Neuronal stem cell (in vitro differentiated cells): ENCODE measurements at regions not wholly inside any gene's neighbourhood (a gene's known extent, or its start where the extent isn't known, plus 50 kb on each side); places are given as distances from the start of the nearest gene placed in this dataset.

Experiments used
- DNase-seq: peaks from one replicate; pipeline ENCODE4 v3.0.0-alpha.2; 2013; ENCODE audit warnings: low spot score
- H2AFZ ChIP-seq: one replicate; pipeline ENCODE4 v1.6.1; 2013; ENCODE audit warnings: mild to moderate bottlenecking, low read length, inconsistent platforms
- H2AK5ac ChIP-seq: 2 replicates; pipeline ENCODE4 v1.6.1; 2013; ENCODE audit warnings: low read depth, mild to moderate bottlenecking, inconsistent platforms, low read length, moderate library complexity, mixed read lengths
- H2BK120ac ChIP-seq: 2 replicates; pipeline ENCODE4 v1.6.1; 2013; ENCODE audit warnings: low read depth, mild to moderate bottlenecking, inconsistent platforms, low read length, moderate library complexity, mixed read lengths
- H2BK12ac ChIP-seq: one replicate; pipeline ENCODE4 v1.6.1; 2013; ENCODE audit warnings: low read length, inconsistent platforms
- H2BK15ac ChIP-seq: 2 replicates; pipeline ENCODE4 v1.6.1; 2013; ENCODE audit warnings: mild to moderate bottlenecking, low read length, inconsistent platforms, mixed read lengths
- H2BK5ac ChIP-seq: one replicate; pipeline ENCODE4 v1.6.1; 2013; ENCODE audit warnings: inconsistent platforms, mild to moderate bottlenecking, low read length, moderate library complexity
- H3K14ac ChIP-seq: one replicate; pipeline ENCODE4 v1.6.1; 2013; ENCODE audit warnings: low read length, inconsistent platforms
- H3K18ac ChIP-seq: 2 replicates; pipeline ENCODE4 v1.6.1; 2013; ENCODE audit warnings: low read length, inconsistent platforms
- H3K23ac ChIP-seq: 2 replicates; pipeline ENCODE4 v1.6.1; 2013; ENCODE audit warnings: low read depth, mild to moderate bottlenecking, mixed read lengths, low read length, inconsistent platforms; ENCODE audit not compliant: poor library complexity
- H3K27ac ChIP-seq: replicated peaks from 3 replicates; pipeline ENCODE4 v1.5.1; 2013; ENCODE audit warnings: low read length, inconsistent platforms
- H3K27me3 ChIP-seq, 3 experiments: 2 replicates each; pipeline ENCODE4 v1.6.1; 2013; ENCODE audit warnings: low read length in 3 of 3, mild to moderate bottlenecking in 2 of 3, inconsistent platforms in 1 of 3, low read depth in 1 of 3, mixed read lengths in 1 of 3, moderate library complexity in 1 of 3; ENCODE audit not compliant: control insufficient read depth in 3 of 3, insufficient read depth in 3 of 3
- H3K36me3 ChIP-seq, 2 donors: replicated peaks in 1 of 2; 2 replicates each; pipeline ENCODE4 v1.6.1; 2013; ENCODE audit warnings: low read length in 2 of 2; ENCODE audit not compliant: control insufficient read depth in 2 of 2, insufficient read depth in 2 of 2
- H3K4ac ChIP-seq: 2 replicates; pipeline ENCODE4 v1.6.1; 2013; ENCODE audit warnings: inconsistent platforms, mild to moderate bottlenecking, low read length, moderate library complexity
- H3K4me1 ChIP-seq, 2 donors: 1 replicate in 1 of 2; 2 replicates in 1 of 2; pipeline ENCODE4 v1.6.1; 2013; ENCODE audit warnings: low read length in 2 of 2, low read depth in 1 of 2; ENCODE audit not compliant: control insufficient read depth in 2 of 2, insufficient read depth in 1 of 2
- H3K4me2 ChIP-seq: one replicate; pipeline ENCODE4 v1.6.1; 2013; ENCODE audit warnings: mild to moderate bottlenecking, low read length, inconsistent platforms; ENCODE audit not compliant: insufficient read depth, poor library complexity, severe bottlenecking
- H3K4me3 ChIP-seq, 2 donors: 2 replicates each; pipeline ENCODE4 v1.5.1; 2013; ENCODE audit warnings: low read length in 2 of 2, mild to moderate bottlenecking in 2 of 2, inconsistent platforms in 1 of 2, moderate library complexity in 1 of 2
- H3K79me1 ChIP-seq: one replicate; pipeline ENCODE4 v1.6.1; 2013; ENCODE audit warnings: low read depth, mild to moderate bottlenecking, inconsistent platforms, low read length, moderate library complexity
- H3K9ac ChIP-seq: one replicate; pipeline ENCODE4 v1.6.1; 2013; ENCODE audit warnings: mild to moderate bottlenecking, low read depth, low read length, inconsistent platforms; ENCODE audit not compliant: poor library complexity
- H3K9me3 ChIP-seq, 2 donors: replicated peaks in 1 of 2; 2 replicates each; pipeline versions ENCODE3 to v1.6.1; 2013; ENCODE audit warnings: low read length in 2 of 2, mild to moderate bottlenecking in 2 of 2, inconsistent platforms in 1 of 2, low read depth in 1 of 2, mixed read lengths in 1 of 2, moderate library complexity in 1 of 2; ENCODE audit not compliant: control insufficient read depth in 2 of 2, insufficient read depth in 1 of 2
- H4K8ac ChIP-seq: one replicate; pipeline ENCODE4 v1.6.1; 2013; ENCODE audit warnings: low read depth, mild to moderate bottlenecking, inconsistent platforms, low read length, moderate library complexity
- H4K91ac ChIP-seq: one replicate; pipeline ENCODE4 v1.6.1; 2013; ENCODE audit warnings: low read length, low read depth, mild to moderate bottlenecking, inconsistent platforms; ENCODE audit not compliant: poor library complexity
- WGBS, 2 donors: extraction: QIAGEN DNeasy Blood & Tissue Kit; methylation state at CpG; one replicate each; pipeline ENCODE4 v1.1.7; 2013; ENCODE audit warnings: missing lambda C conversion rate in 2 of 2, mixed read lengths in 1 of 2; ENCODE audit not compliant: insufficient read length in 2 of 2, insufficient replicate concordance in 1 of 2; ENCODE audit errors: extremely low coverage in 2 of 2; 5-methylcytosine and 5-hydroxymethylcytosine counted together

DNA sequence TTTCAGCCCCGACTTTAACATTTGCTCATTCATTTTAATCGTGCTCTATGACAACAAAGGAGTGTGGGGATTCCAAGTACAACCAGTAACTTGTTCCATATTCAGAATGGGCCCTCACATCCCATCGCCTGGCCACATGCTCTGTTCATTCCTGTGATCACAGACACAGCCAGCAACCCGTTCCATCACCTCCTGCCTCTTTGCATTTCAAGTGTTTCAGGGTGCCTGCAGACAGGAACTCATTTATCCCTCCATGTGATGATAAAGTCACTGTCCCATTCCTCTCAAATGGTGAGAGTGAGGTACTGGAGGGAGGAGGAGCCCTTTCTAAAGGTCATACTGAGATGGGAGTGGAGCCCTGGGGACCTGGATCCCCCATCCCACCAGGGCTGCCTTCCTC, 571.1 kb downstream of the MAT2B start:
- no peaks in the 10 kb centered on the region for H3K9me3 ChIP-seq
- H3K4ac ChIP-seq: no peak overlapping the region
- H4K8ac ChIP-seq: no peak overlapping the region
- H2BK5ac ChIP-seq: no peak overlapping the region
- no peak overlapping the region for H2AFZ ChIP-seq
- DNase-seq: no peak
- H3K79me1 ChIP-seq: no peaks in the 10 kb centered on the region
- no peak overlapping the region for H3K14ac ChIP-seq
- no peak overlapping the region for H3K18ac ChIP-seq
- H3K4me1 ChIP-seq: peaks cover 0 to 2% of the 10 kb centered on the region in 2 donors
- no peak overlapping the region for H2BK15ac ChIP-seq
- no peak overlapping the region for H3K4me2 ChIP-seq
- no peaks in the 10 kb centered on the region for H3K36me3 ChIP-seq
- H3K27me3 ChIP-seq: no peaks in the 10 kb centered on the region
- H3K27ac ChIP-seq: no peak overlapping the region
- H3K4me3 ChIP-seq: no peak overlapping the region
- WGBS, 2 donors: no CpG with 5 or more reads among the region's 4 CpGs
- H2BK12ac ChIP-seq: no peak overlapping the region
- no peak overlapping the region for H3K23ac ChIP-seq
- no peak overlapping the region for H4K91ac ChIP-seq
- H2BK120ac ChIP-seq: no peak overlapping the region
- H3K9ac ChIP-seq: no peak overlapping the region
- H2AK5ac ChIP-seq: no peak overlapping the region

DNA sequence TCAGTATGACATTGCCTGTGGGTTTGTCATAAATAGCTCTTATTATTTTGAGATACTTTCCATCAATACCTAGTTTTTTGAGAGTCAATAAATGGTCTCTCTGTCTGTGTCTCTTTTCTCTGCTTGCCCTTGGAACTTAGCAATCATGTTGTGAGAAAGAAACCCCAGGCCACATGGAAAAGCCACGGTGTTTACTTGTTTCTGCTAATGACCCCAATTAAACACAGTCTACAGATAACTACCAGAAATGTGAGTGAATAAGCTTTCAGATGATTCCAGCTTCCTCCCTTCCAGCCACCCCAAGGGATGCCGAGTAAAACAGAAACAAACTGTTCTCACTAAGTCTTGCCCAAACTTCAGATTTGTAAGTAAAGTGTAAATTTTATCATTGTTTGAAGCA, 584.9 kb downstream of the MAT2B start:
- H4K91ac ChIP-seq: no peak overlapping the region
- no peak overlapping the region for H3K9ac ChIP-seq
- no CpG with 5 or more reads among the region's 2 CpGs for WGBS, 2 donors
- H3K27ac ChIP-seq: no peak overlapping the region
- no peak overlapping the region for H3K4me3 ChIP-seq
- H3K4me2 ChIP-seq: no peak overlapping the region
- no peaks in the 10 kb centered on the region for H3K79me1 ChIP-seq
- no peaks in the 10 kb centered on the region for H3K9me3 ChIP-seq
- no peak overlapping the region for H3K18ac ChIP-seq
- H3K36me3 ChIP-seq: no peaks in the 10 kb centered on the region
- no peak overlapping the region for H2BK12ac ChIP-seq
- no peak overlapping the region for H3K23ac ChIP-seq
- no peak overlapping the region for H2BK15ac ChIP-seq
- H3K27me3 ChIP-seq: no peaks in the 10 kb centered on the region
- no peaks in the 10 kb centered on the region for H3K4me1 ChIP-seq
- no peak for DNase-seq
- no peak overlapping the region for H3K4ac ChIP-seq
- no peak overlapping the region for H3K14ac ChIP-seq
- H2BK120ac ChIP-seq: no peak overlapping the region
- no peak overlapping the region for H2AFZ ChIP-seq
- H2AK5ac ChIP-seq: no peak overlapping the region
- H2BK5ac ChIP-seq: no peak overlapping the region
- H4K8ac ChIP-seq: no peak overlapping the region

- no peaks in the 10 kb centered on the region for H3K79me1 ChIP-seq
- no CpG with 5 or more reads among the region's 2 CpGs for WGBS, 2 donors
Observed at GRCh38 chr5:164091836-164092235, 586.4 kb downstream of the MAT2B start.

DNA sequence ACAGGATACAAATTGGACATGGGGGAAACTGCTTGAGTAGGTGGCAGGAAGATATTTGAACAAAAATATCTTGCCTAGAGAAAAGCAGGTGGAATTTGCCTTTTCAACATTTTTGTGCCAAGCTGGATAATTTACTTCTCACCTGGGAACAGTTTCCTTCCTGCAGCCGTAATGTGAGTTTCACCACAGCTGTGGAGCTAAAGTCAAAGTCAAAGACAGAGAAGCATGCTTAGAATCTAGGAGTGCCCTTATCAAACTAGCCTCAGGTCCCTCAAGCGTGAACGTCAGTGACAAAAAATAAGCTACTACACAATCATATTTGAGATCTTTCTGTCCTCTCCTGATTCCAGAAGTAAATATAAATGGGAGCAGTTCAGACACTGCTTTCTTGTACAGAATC, 588.9 kb downstream of the MAT2B start:
- no peak overlapping the region for H3K14ac ChIP-seq
- no peak overlapping the region for H2BK5ac ChIP-seq
- H3K79me1 ChIP-seq: no peaks in the 10 kb centered on the region
- no peak overlapping the region for H2BK15ac ChIP-seq
- H3K36me3 ChIP-seq: no peaks in the 10 kb centered on the region
- no peak overlapping the region for H2BK12ac ChIP-seq
- no peaks in the 10 kb centered on the region for H3K9me3 ChIP-seq
- WGBS, 2 donors: no CpG with 5 or more reads among the region's 3 CpGs
- H4K8ac ChIP-seq: no peak overlapping the region
- no peak overlapping the region for H3K4me3 ChIP-seq
- no peak overlapping the region for H3K9ac ChIP-seq
- H3K23ac ChIP-seq: no peak overlapping the region
- no peaks in the 10 kb centered on the region for H3K4me1 ChIP-seq
- H2AFZ ChIP-seq: no peak overlapping the region
- no peaks in the 10 kb centered on the region for H3K27me3 ChIP-seq
- no peak for DNase-seq
- no peak overlapping the region for H3K4me2 ChIP-seq
- no peak overlapping the region for H2AK5ac ChIP-seq
- no peak overlapping the region for H3K18ac ChIP-seq
- no peak overlapping the region for H3K4ac ChIP-seq
- H4K91ac ChIP-seq: no peak overlapping the region
- no peak overlapping the region for H3K27ac ChIP-seq
- H2BK120ac ChIP-seq: no peak overlapping the region

More at GRCh38 chr5:164091836-164092235, 586.4 kb downstream of the MAT2B start:
- H2AK5ac ChIP-seq: no peak overlapping the region
- no peak overlapping the region for H2AFZ ChIP-seq
- H2BK15ac ChIP-seq: no peak overlapping the region
- no peak overlapping the region for H2BK120ac ChIP-seq
- DNase-seq: no peak
- H3K23ac ChIP-seq: no peak overlapping the region
- H2BK5ac ChIP-seq: no peak overlapping the region
- no peaks in the 10 kb centered on the region for H3K36me3 ChIP-seq
- H3K4ac ChIP-seq: no peak overlapping the region
- no peak overlapping the region for H3K9ac ChIP-seq
- no peak overlapping the region for H3K4me2 ChIP-seq
- H3K9me3 ChIP-seq: no peaks in the 10 kb centered on the region
- no peak overlapping the region for H3K27ac ChIP-seq
- no peak overlapping the region for H3K4me3 ChIP-seq
- no peak overlapping the region for H4K91ac ChIP-seq
- H3K4me1 ChIP-seq: no peaks in the 10 kb centered on the region
- no peak overlapping the region for H3K14ac ChIP-seq
- no peak overlapping the region for H3K18ac ChIP-seq
- H4K8ac ChIP-seq: no peak overlapping the region
- no peaks in the 10 kb centered on the region for H3K27me3 ChIP-seq
- H2BK12ac ChIP-seq: no peak overlapping the region
